ENCODE measurements at regions not wholly inside any gene's neighbourhood (a gene's known extent, or its start where the extent isn't known, plus 50 kb on each side); places are given as distances from the start of the nearest gene placed in this dataset.

DNA sequence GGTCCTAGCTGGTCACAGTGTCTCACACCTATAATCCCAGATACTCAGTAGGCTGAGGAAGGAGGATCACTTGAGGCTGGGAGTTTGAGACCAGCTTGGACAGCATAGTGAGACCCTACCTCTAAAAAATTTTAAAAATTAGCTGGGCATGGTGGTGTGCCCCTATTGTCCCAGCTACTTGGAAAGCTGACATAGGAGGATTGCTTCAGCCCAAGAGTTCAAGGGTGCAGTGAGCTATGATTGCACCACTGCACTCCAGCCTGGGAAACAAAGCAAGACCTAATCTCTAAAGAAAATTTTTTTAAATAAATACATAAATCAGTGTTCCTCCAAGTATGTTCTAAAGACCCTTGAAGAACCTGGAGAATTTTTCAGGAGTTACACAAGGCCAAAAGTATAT lies 50.6 kb upstream of the GNAO1 start:
- DNase-seq = no peak

DNA sequence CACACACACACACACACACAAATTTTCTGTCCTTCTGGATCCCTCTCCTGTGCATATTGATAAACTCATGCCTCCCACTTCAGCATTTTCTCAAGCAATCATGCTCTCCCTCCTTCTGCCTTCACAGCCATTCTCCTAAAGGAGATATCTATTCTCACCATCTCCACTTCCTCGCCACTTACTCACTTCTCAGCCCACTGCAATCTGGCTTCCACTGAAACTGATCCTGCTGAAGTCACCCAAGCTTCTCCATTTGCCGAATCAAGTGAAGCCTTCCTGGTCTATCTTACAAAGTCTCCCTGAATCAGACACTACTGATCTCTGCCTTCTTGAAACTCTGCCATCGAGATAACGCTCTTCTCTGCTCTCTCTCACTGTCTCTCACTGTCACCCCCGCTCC lies 54.0 kb upstream of the GNAO1 start:
- no peak for DNase-seq

- DNase-seq = no peak
Measured at GRCh38 chr16:56136256-56136655, 55.0 kb upstream of the GNAO1 start.

DNA sequence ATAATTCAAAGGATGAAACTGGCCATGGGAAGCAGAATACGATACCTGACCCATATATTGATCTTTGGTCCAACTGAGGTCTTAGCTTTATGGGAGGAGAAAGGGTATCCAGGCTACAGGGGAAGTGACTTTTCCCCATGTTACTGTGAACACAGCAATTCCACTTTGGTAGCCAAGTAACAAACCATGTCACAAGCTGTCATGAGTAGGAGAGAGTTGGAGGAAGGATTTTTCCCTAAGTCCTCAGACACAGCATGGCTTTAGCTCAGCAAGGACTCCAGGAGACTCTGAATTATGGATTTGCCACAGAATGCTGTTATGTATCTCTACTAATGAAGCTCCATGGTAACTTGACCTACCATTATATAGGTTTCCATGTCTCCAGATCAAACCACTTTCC lies 56.5 kb upstream of the GNAO1 start:
- no peak for DNase-seq

- no peak for DNase-seq
Measured at GRCh38 chr16:56125922-56126321, 65.4 kb upstream of the GNAO1 start.

- DNase-seq = no peak
Measured at GRCh38 chr16:56122251-56122650, 69.0 kb upstream of the GNAO1 start.

DNA sequence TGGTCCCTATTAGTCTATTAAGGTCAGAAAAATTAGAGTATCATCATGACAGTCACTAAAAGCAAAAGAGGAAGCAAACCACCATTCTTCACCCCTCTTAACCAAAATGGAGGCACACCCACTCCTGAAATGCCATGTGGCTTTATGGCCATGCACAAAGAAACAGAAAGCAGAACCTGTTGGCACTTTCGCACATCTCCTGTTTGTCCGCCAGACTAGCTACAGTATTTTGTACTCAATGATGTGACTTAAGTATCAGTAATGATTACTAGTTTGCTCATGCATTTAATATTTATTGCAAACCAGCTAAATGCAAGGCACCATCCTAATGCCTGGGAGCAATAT lies 70.2 kb upstream of the GNAO1 start:
- DNase-seq = no peak

- no peak for DNase-seq
Measured at GRCh38 chr16:56120447-56121155, 70.7 kb upstream of the GNAO1 start.

- no peak for DNase-seq
Measured at GRCh38 chr16:56119133-56119532, 72.2 kb upstream of the GNAO1 start.

GRCh38 chr16:56116577-56116964 lies 74.7 kb upstream of the GNAO1 start:
- no peak for DNase-seq

DNA sequence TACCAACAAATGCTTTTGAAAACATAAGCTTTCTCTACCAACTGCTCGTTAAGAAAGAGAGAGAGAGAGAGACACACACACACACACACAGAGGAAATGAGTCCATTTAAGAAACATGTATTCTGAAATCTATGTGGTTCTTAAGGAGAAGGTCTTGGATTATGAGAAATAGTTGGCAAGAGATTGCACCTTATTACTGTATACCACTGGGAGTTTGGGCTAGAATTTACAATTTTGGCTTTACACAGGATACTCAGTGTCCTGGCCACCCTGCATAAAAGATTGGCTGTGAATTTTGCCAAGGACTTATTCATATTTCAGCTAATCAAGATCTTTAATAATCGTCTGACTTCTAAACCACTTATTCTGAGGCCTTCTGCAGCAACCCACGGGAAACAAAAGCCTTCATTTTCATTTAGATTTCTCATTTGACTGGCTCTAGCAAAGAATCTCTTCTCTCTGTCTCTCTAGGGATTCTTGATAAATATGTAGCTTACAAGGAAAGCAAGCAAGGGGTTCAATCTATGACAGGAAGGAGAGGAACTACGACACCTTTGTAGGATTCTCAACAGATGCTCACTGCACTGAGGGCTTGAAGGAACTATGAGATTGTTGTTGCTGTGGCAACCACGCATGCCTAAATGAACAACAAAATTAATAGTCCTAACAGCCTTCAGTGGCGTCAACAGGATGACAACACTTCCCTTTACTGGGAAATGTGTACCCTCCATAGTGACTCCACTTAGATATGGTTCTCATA lies 75.3 kb upstream of the GNAO1 start:
- DNase-seq = no peak

DNA sequence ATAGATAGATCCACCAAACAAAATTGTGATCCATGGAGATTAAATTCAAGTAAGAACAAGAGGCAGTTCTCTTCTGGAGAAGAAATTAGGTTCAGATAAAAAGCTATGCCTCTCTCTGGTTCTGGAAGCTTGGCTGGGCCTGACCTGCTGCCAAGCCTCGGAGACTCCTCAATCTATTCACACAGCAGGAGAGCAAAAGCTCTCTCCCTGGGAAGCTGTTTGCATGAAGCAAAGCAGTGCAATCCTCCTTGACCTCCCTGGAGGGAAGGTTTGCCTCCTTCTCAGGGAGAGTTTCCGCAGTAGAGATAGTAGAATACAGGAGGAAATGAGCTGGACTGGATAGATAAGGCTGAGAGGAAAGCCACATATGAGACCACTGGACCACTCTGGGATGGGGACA lies 78.1 kb upstream of the GNAO1 start:
- no peak for DNase-seq

DNA sequence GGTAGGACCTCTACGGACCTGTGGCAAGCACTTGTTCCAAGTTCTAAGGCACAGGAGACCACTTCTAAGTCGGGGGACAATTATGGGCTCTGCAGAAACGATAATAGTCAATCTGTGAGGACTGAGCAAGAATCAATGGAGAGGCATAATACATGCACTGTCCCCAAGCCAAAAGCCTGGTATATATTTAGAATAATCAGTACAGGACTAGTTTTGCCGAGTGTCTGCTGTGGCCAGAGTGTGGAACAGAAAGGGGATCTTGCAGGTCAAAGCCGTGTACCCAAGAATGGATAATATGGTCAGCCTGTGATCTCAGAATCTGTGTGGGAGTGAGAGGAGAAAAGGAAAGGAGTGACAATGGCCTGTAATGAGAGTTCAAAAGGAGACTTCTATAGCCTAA lies 80.2 kb upstream of the GNAO1 start:
- DNase-seq = no peak

DNA sequence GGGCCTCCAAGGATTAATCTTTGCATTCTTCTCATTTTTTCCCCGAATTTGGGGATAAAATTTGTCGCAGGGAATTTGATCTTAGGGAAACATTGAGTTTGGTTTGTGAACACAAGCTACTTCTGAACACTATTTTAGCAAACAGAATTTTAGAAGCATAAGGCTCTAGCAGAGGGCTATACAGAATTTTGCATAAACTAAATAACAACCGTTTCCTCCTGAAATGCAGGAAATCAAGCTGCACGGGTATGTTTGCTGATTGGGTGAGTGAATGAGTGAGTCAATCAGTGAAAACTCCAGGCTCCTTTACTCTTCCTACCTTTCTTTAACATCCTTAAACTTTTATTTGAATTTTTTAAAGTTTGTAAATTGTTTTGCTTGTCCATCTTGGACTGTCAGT lies 81.3 kb upstream of the GNAO1 start:
- DNase-seq = no peak

DNA sequence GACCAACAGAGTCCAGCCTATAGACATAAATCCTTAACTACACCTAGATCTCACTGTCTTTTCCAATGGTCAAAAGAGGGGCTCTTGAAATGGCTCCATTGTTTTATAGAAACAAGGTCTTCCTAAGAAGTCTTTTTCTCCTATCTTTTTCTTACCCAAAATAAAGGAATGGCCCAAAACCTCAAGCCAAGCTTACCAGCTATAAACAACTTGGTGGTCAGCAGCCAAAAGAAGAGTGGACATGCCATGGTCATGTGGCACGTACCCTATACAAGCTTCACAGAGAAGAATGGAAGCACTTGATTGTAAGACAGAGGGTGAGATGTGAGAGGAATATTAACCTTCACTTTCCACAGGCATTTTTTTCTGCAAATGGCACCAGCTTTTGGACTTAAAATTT lies 82.1 kb upstream of the GNAO1 start:
- no peak for DNase-seq

GRCh38 chr16:56108724-56109123 lies 82.6 kb upstream of the GNAO1 start:
- DNase-seq = no peak

DNA sequence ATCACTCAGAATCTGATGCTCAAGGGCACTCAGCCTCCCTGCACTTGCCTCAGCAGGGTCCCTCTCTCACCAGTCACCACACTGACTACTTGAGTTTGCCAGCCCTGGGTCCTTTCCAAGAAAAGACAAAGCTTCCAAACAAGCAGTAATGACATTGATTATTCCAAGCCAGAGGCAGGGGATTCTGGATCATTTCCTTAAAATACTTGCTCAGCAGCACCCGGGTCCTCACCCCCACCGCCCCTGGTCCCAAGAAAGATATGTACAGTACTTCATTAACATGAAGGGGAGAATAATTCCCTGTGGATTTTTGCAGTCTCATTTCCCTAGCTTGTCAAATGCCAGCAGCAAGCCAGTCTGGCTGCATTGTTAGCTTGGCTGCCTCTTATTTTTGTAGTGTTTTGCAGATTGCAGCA lies 83.2 kb upstream of the GNAO1 start:
- peak; percentile 51 for DNase-seq

GRCh38 chr16:56106527-56106926 lies 84.8 kb upstream of the GNAO1 start:
- no peak for DNase-seq

DNA sequence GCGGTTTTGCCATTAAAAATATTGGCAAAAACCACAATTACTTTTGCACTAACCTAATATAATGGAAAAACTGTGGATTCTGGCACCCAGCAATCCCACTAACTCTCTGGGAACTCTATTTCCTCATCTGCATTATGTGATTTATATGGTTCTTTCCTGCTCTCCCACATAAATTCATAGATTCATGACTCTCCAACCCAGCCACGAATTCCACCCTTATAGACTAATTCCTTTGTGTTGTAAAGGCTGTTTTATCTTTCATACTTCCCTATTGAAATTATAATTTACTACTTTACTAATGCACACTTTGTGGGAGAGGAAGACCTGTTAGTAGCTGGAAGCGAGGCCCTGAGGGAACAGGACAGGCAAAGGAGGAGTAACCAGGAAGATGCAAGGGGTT lies 88.4 kb upstream of the GNAO1 start:
- no peak for DNase-seq

- DNase-seq = peak; percentile 42
Measured at GRCh38 chr16:56102183-56102686, 89.1 kb upstream of the GNAO1 start.

GRCh38 chr16:56101480-56101879 lies 89.8 kb upstream of the GNAO1 start:
- no peak for DNase-seq

DNA sequence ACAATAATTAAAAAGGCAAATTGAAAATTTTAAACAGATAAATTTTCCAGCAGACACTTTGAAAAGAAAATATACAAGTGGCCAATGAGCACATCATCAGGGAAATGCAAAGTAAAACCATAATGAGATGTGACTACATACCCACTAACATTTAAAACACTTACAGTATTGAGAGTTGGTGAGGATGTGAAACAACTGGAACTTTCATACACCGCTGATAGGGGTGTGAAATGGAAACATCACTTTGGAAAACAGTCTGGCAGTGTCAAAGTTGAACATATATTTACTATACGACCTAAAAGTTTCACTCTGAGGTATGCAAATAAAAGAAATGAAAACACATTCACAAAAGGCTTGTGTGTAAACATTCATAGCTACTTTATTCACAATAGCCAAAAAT lies 94.0 kb upstream of the GNAO1 start:
- DNase-seq = no peak

DNA sequence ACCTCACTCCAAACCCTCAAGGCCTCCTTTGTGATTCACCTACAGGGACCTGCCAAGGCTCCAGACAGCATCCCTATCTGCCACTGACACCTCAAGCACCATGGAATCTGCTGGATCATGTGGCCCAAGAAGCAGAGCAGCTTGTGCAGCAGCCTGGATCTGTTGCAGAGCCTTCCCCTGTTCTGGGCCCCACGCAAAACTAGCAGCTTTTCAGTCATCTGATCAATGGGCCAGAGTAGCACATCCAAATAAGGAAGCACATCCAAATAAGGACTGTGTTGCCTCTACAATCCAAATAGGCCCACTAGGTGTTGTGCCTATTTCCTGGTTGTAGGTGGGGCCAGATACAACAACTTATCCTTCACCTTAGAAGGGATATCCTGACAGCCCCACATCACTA lies 97.1 kb upstream of the GNAO1 start:
- DNase-seq = no peak

GRCh38 chr16:56093055-56093454 lies 98.2 kb upstream of the GNAO1 start:
- no peak for DNase-seq

DNA sequence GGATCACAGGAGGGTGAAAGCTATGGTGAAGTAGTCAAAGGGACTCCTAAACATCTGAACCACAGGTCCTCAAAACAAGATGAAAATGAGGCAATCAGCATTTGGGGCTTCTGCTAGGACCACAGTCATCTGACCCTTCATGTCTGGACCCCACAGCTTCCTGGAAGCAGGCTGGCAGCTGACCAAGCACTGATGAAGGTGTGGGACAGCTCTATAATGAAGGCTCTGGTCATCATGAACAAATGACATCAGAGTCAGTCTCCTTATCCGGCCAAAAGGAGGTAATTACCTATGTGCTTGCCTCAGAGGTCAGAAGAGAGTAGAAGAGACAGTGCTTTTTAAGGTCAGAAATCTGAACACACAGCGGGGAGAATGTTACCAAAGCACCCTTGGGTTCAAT lies 101.2 kb upstream of the GNAO1 start:
- DNase-seq = no peak
